ENCODE measurements at regions not wholly inside any gene's neighbourhood (a gene's known extent, or its start where the extent isn't known, plus 50 kb on each side); places are given as distances from the start of the nearest gene placed in this dataset.

DNA sequence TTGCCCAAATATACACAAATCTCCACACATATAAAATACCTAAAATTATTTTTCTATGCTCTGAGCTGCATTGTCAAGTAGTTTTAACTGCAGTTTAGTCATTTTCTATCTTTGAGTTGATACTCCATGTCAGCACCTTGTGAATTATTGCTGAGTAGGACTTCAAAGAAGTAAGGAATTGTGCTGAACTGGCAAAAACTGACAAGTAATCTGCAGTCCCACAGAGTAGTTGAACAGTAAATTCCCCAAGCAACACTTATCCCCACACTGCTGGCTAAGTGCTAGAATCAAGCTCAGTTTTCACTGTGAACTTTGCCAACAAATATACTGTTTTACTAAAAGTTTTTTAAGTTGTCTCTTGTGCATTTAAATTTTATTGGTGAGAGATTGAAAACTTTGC, 141.8 kb upstream of the ST6GAL2 start:
- TF ChIP-seq, protein P1, sequence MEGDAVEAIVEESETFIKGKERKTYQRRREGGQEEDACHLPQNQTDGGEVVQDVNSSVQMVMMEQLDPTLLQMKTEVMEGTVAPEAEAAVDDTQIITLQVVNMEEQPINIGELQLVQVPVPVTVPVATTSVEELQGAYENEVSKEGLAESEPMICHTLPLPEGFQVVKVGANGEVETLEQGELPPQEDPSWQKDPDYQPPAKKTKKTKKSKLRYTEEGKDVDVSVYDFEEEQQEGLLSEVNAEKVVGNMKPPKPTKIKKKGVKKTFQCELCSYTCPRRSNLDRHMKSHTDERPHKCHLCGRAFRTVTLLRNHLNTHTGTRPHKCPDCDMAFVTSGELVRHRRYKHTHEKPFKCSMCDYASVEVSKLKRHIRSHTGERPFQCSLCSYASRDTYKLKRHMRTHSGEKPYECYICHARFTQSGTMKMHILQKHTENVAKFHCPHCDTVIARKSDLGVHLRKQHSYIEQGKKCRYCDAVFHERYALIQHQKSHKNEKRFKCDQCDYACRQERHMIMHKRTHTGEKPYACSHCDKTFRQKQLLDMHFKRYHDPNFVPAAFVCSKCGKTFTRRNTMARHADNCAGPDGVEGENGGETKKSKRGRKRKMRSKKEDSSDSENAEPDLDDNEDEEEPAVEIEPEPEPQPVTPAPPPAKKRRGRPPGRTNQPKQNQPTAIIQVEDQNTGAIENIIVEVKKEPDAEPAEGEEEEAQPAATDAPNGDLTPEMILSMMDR (conservative IDR thresholded peaks at IDR 0.05): no peak
- no peak for TF ChIP-seq EZH2 (IDR thresholded peaks at IDR 0.05; ENCODE audit: low read depth)
